MM.1S (cell line): ENCODE measurements at regions not wholly inside any gene's neighbourhood (a gene's known extent, or its start where the extent isn't known, plus 50 kb on each side); places are given as distances from the start of the nearest gene placed in this dataset.
"Not testable (repeated sequence)": the region's sequence is repeated elsewhere in the genome, so short reads cannot be mapped to it uniquely, and the experiment has no call there.

Experiments used
- DNase-seq: peaks from one replicate; pipeline ENCODE4 v3.0.0-alpha.2; 2015
- H2AFZ ChIP-seq: fragments of 300-600 bp; sonication (generic); 2 replicates; pipeline ENCODE4 v1.6.0; 2016; ENCODE audit warnings: antibody characterized with exemption, low read length
- H3F3A ChIP-seq: fragments of 300-600 bp; sonication (generic); 2 replicates; pipeline ENCODE4 v1.6.1; 2016; ENCODE audit warnings: mild to moderate bottlenecking, antibody characterized with exemption, low read length, moderate library complexity, mixed read lengths; ENCODE audit not compliant: insufficient read depth
- H3K27ac ChIP-seq: fragments of 300-600 bp; sonication (generic); 2 replicates; pipeline ENCODE4 v1.5.1; 2016; ENCODE audit warnings: mild to moderate bottlenecking, low read length
- H3K27me3 ChIP-seq: fragments of 300-600 bp; sonication (generic); replicated peaks from 2 replicates; pipeline ENCODE4 v1.6.0; 2016; ENCODE audit warnings: low read length; ENCODE audit not compliant: insufficient read depth
- H3K36me3 ChIP-seq: fragments of 300-600 bp; sonication (generic); replicated peaks from 2 replicates; pipeline ENCODE4 v1.6.1; 2016; ENCODE audit warnings: mild to moderate bottlenecking, low read length, mixed read lengths; ENCODE audit not compliant: insufficient read depth
- H3K4me1 ChIP-seq: fragments of 300-600 bp; sonication (generic); 2 replicates; pipeline ENCODE4 v1.6.1; 2016; ENCODE audit warnings: low read length, mixed read lengths
- H3K4me2 ChIP-seq: fragments of 300-600 bp; sonication (generic); 2 replicates; pipeline ENCODE4 v1.6.0; 2016; ENCODE audit warnings: low read depth, low read length
- H3K4me3 ChIP-seq: fragments of 300-600 bp; sonication (generic); 2 replicates; pipeline ENCODE4 v1.5.1; 2016; ENCODE audit warnings: low read length, mixed read lengths
- H3K79me2 ChIP-seq: fragments of 300-600 bp; sonication (generic); 2 replicates; pipeline ENCODE4 v1.6.1; 2016; ENCODE audit warnings: mixed run types, low read length, mixed read lengths
- H3K9ac ChIP-seq: fragments of 300-600 bp; sonication (generic); 2 replicates; pipeline ENCODE4 v1.6.1; 2016; ENCODE audit warnings: low read length, mixed read lengths
- H3K9me2 ChIP-seq: fragments of 300-600 bp; sonication (generic); replicated peaks from 2 replicates; pipeline ENCODE4 v1.6.1; 2016; ENCODE audit warnings: mild to moderate bottlenecking, low read length, mixed read lengths; ENCODE audit not compliant: insufficient read depth
- H3K9me3 ChIP-seq: fragments of 300-600 bp; sonication (generic); replicated peaks from 2 replicates; pipeline ENCODE4 v1.6.1; 2016; ENCODE audit warnings: mild to moderate bottlenecking, low read length, mixed read lengths; ENCODE audit not compliant: insufficient read depth
- H4K20me1 ChIP-seq: fragments of 300-600 bp; sonication (generic); 2 replicates; pipeline ENCODE4 v1.6.1; 2016; ENCODE audit warnings: mild to moderate bottlenecking, low read length, moderate library complexity, mixed read lengths; ENCODE audit not compliant: insufficient read depth

- H3K4me3 ChIP-seq, H3K27me3 ChIP-seq, H3K9me2 ChIP-seq, H4K20me1 ChIP-seq, H3K79me2 ChIP-seq, H3K27ac ChIP-seq, H3K9ac ChIP-seq, H2AFZ ChIP-seq, H3K4me1 ChIP-seq, H3K4me2 ChIP-seq, H3F3A ChIP-seq, DNase-seq, H3K9me3 ChIP-seq, H3K36me3 ChIP-seq: not testable (repeated sequence)
Observed at GRCh38 chr6:57708061-57708460, 390.6 kb downstream of the PRIM2 start.

GRCh38 chr6:57722546-57722945 is 405.1 kb downstream of the PRIM2 start:
- not testable (repeated sequence) for H3K4me1 ChIP-seq, H3K79me2 ChIP-seq, H3K27ac ChIP-seq, H3F3A ChIP-seq, H3K27me3 ChIP-seq, H3K9ac ChIP-seq, H3K4me2 ChIP-seq, H3K36me3 ChIP-seq, H2AFZ ChIP-seq, H3K9me2 ChIP-seq, H3K4me3 ChIP-seq, DNase-seq, H3K9me3 ChIP-seq, H4K20me1 ChIP-seq

GRCh38 chr6:57723815-57724401 is 406.5 kb downstream of the PRIM2 start:
- H3K36me3 ChIP-seq, H3K4me2 ChIP-seq, H3K27ac ChIP-seq, H3K9ac ChIP-seq, H3K9me3 ChIP-seq, DNase-seq, H2AFZ ChIP-seq, H3K4me3 ChIP-seq, H3F3A ChIP-seq, H3K27me3 ChIP-seq, H3K79me2 ChIP-seq, H3K4me1 ChIP-seq, H4K20me1 ChIP-seq, H3K9me2 ChIP-seq: not testable (repeated sequence)

GRCh38 chr6:57729407-57729806 is 412.0 kb downstream of the PRIM2 start:
- DNase-seq, H3K27ac ChIP-seq, H3F3A ChIP-seq, H3K9me3 ChIP-seq, H3K27me3 ChIP-seq, H2AFZ ChIP-seq, H3K4me2 ChIP-seq, H3K36me3 ChIP-seq, H3K9me2 ChIP-seq, H4K20me1 ChIP-seq, H3K4me1 ChIP-seq, H3K79me2 ChIP-seq, H3K4me3 ChIP-seq, H3K9ac ChIP-seq: not testable (repeated sequence)

GRCh38 chr6:57730726-57731125 is 413.3 kb downstream of the PRIM2 start:
- not testable (repeated sequence) for DNase-seq, H3K27me3 ChIP-seq, H2AFZ ChIP-seq, H3K9me3 ChIP-seq, H3K9me2 ChIP-seq, H3K4me3 ChIP-seq, H3F3A ChIP-seq, H3K27ac ChIP-seq, H3K36me3 ChIP-seq, H3K4me1 ChIP-seq, H3K79me2 ChIP-seq, H4K20me1 ChIP-seq, H3K4me2 ChIP-seq, H3K9ac ChIP-seq

GRCh38 chr6:57747716-57748115 is 430.3 kb downstream of the PRIM2 start:
- not testable (repeated sequence) for H4K20me1 ChIP-seq, H3F3A ChIP-seq, DNase-seq, H3K9ac ChIP-seq, H3K9me2 ChIP-seq, H3K4me3 ChIP-seq, H3K4me1 ChIP-seq, H3K79me2 ChIP-seq, H3K36me3 ChIP-seq, H2AFZ ChIP-seq, H3K27ac ChIP-seq, H3K9me3 ChIP-seq, H3K27me3 ChIP-seq, H3K4me2 ChIP-seq

GRCh38 chr6:57759850-57760249 is 442.4 kb downstream of the PRIM2 start:
- H4K20me1 ChIP-seq, H3K9me2 ChIP-seq, H3K36me3 ChIP-seq, H3K27me3 ChIP-seq, H3K27ac ChIP-seq, H3K4me1 ChIP-seq, H3K4me3 ChIP-seq, H2AFZ ChIP-seq, DNase-seq, H3K4me2 ChIP-seq, H3K9me3 ChIP-seq, H3F3A ChIP-seq, H3K9ac ChIP-seq, H3K79me2 ChIP-seq: not testable (repeated sequence)

GRCh38 chr6:57792720-57793397 is 475.4 kb downstream of the PRIM2 start:
- not testable (repeated sequence) for H3F3A ChIP-seq, H3K27ac ChIP-seq, H3K9me2 ChIP-seq, H4K20me1 ChIP-seq, DNase-seq, H3K27me3 ChIP-seq, H2AFZ ChIP-seq, H3K4me1 ChIP-seq, H3K4me2 ChIP-seq, H3K9ac ChIP-seq, H3K79me2 ChIP-seq, H3K9me3 ChIP-seq, H3K4me3 ChIP-seq, H3K36me3 ChIP-seq
